Neural progenitor cell (in vitro differentiated cells): ENCODE measurements at regions not wholly inside any gene's neighbourhood (a gene's known extent, or its start where the extent isn't known, plus 50 kb on each side); places are given as distances from the start of the nearest gene placed in this dataset.

Experiments
- DNase-seq: peaks from one replicate; pipeline ENCODE4 v3.0.0-alpha.2; 2016; ENCODE audit warnings: low spot score
- H2AFZ ChIP-seq: fragments of 200-600 bp; sonication (generic); replicated peaks from 2 replicates; pipeline ENCODE4 v1.6.1; 2016; ENCODE audit warnings: antibody characterized with exemption
- H3F3A ChIP-seq: fragments of 200-600 bp; sonication (generic); 2 replicates; pipeline ENCODE4 v1.6.1; 2016; ENCODE audit warnings: antibody characterized with exemption, low read depth
- H3K27ac ChIP-seq: fragments of 200-600 bp; sonication (generic); 2 replicates; pipeline ENCODE4 v1.5.1; 2016; ENCODE audit warnings: mild to moderate bottlenecking
- H3K27me3 ChIP-seq: fragments of 200-600 bp; sonication (generic); 2 replicates; pipeline ENCODE4 v1.6.1; 2016; ENCODE audit warnings: mild to moderate bottlenecking, moderate library complexity
- H3K36me3 ChIP-seq: fragments of 200-600 bp; sonication (generic); 2 replicates; pipeline ENCODE4 v1.5.1; 2016
- H3K4me1 ChIP-seq: fragments of 200-600 bp; sonication (generic); 2 replicates; pipeline ENCODE4 v1.6.1; 2016; ENCODE audit warnings: mixed run types
- H3K4me2 ChIP-seq: fragments of 200-600 bp; sonication (generic); 2 replicates; pipeline ENCODE4 v1.6.1; 2016
- H3K4me3 ChIP-seq: fragments of 200-600 bp; sonication (generic); 2 replicates; pipeline ENCODE4 v1.5.1; 2016
- H3K79me2 ChIP-seq: fragments of 200-600 bp; sonication (generic); 2 replicates; pipeline ENCODE4 v1.6.1; 2016; ENCODE audit warnings: low read depth
- H3K9ac ChIP-seq: fragments of 200-600 bp; sonication (generic); 2 replicates; pipeline ENCODE4 v1.6.1; 2016
- H3K9me3 ChIP-seq: fragments of 200-600 bp; sonication (generic); 2 replicates; pipeline ENCODE4 v1.5.1; 2016; ENCODE audit warnings: low read depth
- H4K20me1 ChIP-seq: fragments of 200-600 bp; sonication (generic); 2 replicates; pipeline ENCODE4 v1.6.1; 2016; ENCODE audit warnings: low read depth
- H3K27ac Mint-ChIP-seq: 3 replicates; pipeline ENCODE4 v1.8.0; 2021; ENCODE audit warnings: mixed read lengths
- H3K27me3 Mint-ChIP-seq: 2 replicates; pipeline ENCODE4 v1.8.0; 2022; ENCODE audit warnings: low read depth, mild to moderate bottlenecking, inconsistent platforms, moderate library complexity, mixed read lengths; ENCODE audit not compliant: insufficient read depth
- H3K36me3 Mint-ChIP-seq: 3 replicates; pipeline ENCODE4 v1.8.0; 2021; ENCODE audit warnings: mixed read lengths
- H3K4me1 Mint-ChIP-seq: 3 replicates; pipeline ENCODE4 v1.8.0; 2021; ENCODE audit warnings: mixed read lengths
- H3K4me3 Mint-ChIP-seq: 3 replicates; pipeline ENCODE4 v1.8.0; 2021; ENCODE audit warnings: mild to moderate bottlenecking, moderate library complexity, mixed read lengths
- H3K9me3 Mint-ChIP-seq: 3 replicates; pipeline ENCODE4 v1.8.0; 2020; ENCODE audit warnings: mixed read lengths
- CTCF ChIP-seq: fragments of 200-600 bp; sonication (generic); IDR thresholded peaks from 2 replicates; pipeline ENCODE4 v1.5.1; 2017; ENCODE audit warnings: antibody characterized with exemption, mild to moderate bottlenecking
- EZH2 ChIP-seq: fragments of 200-600 bp; sonication (generic); IDR thresholded peaks from 2 replicates; pipeline ENCODE4 v1.6.1; 2017; ENCODE audit warnings: antibody characterized with exemption, mild to moderate bottlenecking, moderate library complexity
- EZH2phosphoT487 ChIP-seq: fragments of 200-600 bp; sonication (generic); IDR thresholded peaks from 2 replicates; pipeline ENCODE4 v1.6.1; 2017; ENCODE audit warnings: antibody characterized with exemption

GRCh38 chr14:97633131-97633738 lies 836.1 kb downstream of the VRK1 start:
- Mint-ChIP-seq H3K4me1 (peaks cover 29% of the 10 kb centered on the region), H3K4me3 (no peak overlapping the region), H3K9me3 (no peaks in the 10 kb centered on the region), H3K36me3 (no peaks in the 10 kb centered on the region), H3K27ac (no peak overlapping the region), H3K27me3 (peaks cover 4% of the 10 kb centered on the region)
- TF ChIP-seq CTCF (no peak), EZH2 (no peak), EZH2phosphoT487 (no peak)
- no peak for DNase-seq
- Histone ChIP-seq H3F3A (peaks cover 18% of the 10 kb centered on the region), H3K79me2 (no peaks in the 10 kb centered on the region), H3K4me2 (no peak overlapping the region), H3K9me3 (no peaks in the 10 kb centered on the region), H3K36me3 (no peaks in the 10 kb centered on the region), H4K20me1 (no peaks in the 10 kb centered on the region), H3K4me1 (peaks cover 50% of the 10 kb centered on the region), H2AFZ (no peak overlapping the region), H3K27me3 (no peaks in the 10 kb centered on the region), H3K9ac (no peak overlapping the region), H3K4me3 (no peak overlapping the region), H3K27ac (no peak overlapping the region)

DNA sequence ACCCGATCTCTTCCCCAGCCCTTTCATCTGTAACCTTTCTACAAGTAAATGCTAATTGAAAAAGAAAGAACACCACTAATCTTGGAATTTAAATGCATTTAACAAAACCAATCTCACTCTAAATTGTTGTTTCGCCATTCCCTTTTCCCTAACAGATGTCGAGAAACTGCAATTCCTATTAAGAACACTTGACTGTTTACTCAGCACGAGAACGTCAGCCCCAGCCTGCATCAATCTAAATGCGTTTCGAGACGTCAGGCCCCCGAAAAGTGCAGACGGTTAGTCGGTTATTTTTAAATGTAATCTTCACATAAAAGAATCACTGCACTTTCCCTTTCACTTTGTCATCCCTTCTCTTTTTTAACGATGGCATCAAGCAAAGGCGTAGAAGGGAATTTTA lies 837.6 kb downstream of the VRK1 start:
- no peaks in the 10 kb centered on the region for H3K9me3 Mint-ChIP-seq
- H2AFZ ChIP-seq = peak overlapping the region; percentile 84
- H3K79me2 ChIP-seq = no peaks in the 10 kb centered on the region
- H3K4me1 Mint-ChIP-seq = peaks cover 37% of the 10 kb centered on the region
- peaks cover 61% of the 10 kb centered on the region for H3K4me1 ChIP-seq
- H3K27ac Mint-ChIP-seq = no peak overlapping the region
- peak; percentile 36 for DNase-seq
- H3K4me3 Mint-ChIP-seq = no peak overlapping the region
- peaks cover 18% of the 10 kb centered on the region for H3F3A ChIP-seq
- no peaks in the 10 kb centered on the region for H3K36me3 ChIP-seq
- no peaks in the 10 kb centered on the region for H3K9me3 ChIP-seq
- no peaks in the 10 kb centered on the region for H3K36me3 Mint-ChIP-seq
- TF ChIP-seq CTCF (peak; percentile 15), EZH2 (no peak)
- peak overlapping the region; percentile 44 for H3K4me2 ChIP-seq
- H3K27ac ChIP-seq = no peak overlapping the region
- H3K9ac ChIP-seq = no peak overlapping the region
- H3K27me3 ChIP-seq = no peaks in the 10 kb centered on the region
- no peak overlapping the region for H3K4me3 ChIP-seq
- H3K27me3 Mint-ChIP-seq = peaks cover 2% of the 10 kb centered on the region
- H4K20me1 ChIP-seq = no peaks in the 10 kb centered on the region

DNA sequence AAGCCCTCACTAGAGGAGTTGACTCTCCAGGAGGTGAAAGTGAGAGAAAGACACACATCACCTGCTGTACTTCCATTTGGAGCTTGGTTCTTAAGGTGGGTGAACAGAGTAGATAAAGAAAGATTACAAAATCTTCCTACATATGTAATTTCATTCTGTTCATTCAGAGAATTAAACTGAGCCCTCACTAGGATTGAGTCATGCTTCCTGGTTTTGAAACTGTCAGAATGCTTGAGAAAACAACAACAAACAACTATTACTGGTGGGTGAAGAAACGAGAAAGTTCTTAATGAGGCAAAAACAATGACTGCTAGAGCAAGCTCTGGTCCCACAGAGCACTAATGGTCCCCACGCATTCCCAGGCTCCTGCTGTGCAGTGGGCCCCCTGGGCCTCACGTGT lies 841.7 kb downstream of the VRK1 start:
- H3K4me3 Mint-ChIP-seq = no peak overlapping the region
- H3K9me3 Mint-ChIP-seq = peaks cover 4% of the 10 kb centered on the region
- H3K27ac Mint-ChIP-seq = no peak overlapping the region
- H3K9ac ChIP-seq = no peak overlapping the region
- no peaks in the 10 kb centered on the region for H4K20me1 ChIP-seq
- no peaks in the 10 kb centered on the region for H3F3A ChIP-seq
- DNase-seq = no peak
- H3K4me1 Mint-ChIP-seq = peaks cover 31% of the 10 kb centered on the region
- no peaks in the 10 kb centered on the region for H3K9me3 ChIP-seq
- no peak overlapping the region for H3K27ac ChIP-seq
- H3K36me3 Mint-ChIP-seq = no peaks in the 10 kb centered on the region
- no peaks in the 10 kb centered on the region for H3K79me2 ChIP-seq
- no peak overlapping the region for H2AFZ ChIP-seq
- H3K4me2 ChIP-seq = no peak overlapping the region
- no peaks in the 10 kb centered on the region for H3K36me3 ChIP-seq
- no peak for TF ChIP-seq EZH2
- TF ChIP-seq EZH2phosphoT487 = no peak
- TF ChIP-seq CTCF = no peak
- peaks cover 32% of the 10 kb centered on the region for H3K4me1 ChIP-seq
- no peak overlapping the region for H3K4me3 ChIP-seq
- H3K27me3 Mint-ChIP-seq = peaks cover 4% of the 10 kb centered on the region
- no peaks in the 10 kb centered on the region for H3K27me3 ChIP-seq
